Ovary (tissue), 7 donors: ENCODE measurements at regions not wholly inside any gene's neighbourhood (a gene's known extent, or its start where the extent isn't known, plus 50 kb on each side); places are given as distances from the start of the nearest gene placed in this dataset.
A peak's percentile ranks its signal among the peaks of the same experiment; 100 is the strongest.

ENCODE experiments used
- DNase-seq, 5 donors: peaks; one replicate each; pipeline ENCODE4 v3.0.0-alpha.2; 2019 to 2020
- H3K27ac ChIP-seq, 2 donors: fragments of 200-600 bp; one replicate each; pipeline versions ENCODE4 v1.5.1 to v1.8.0; 2019 to 2022
- H3K27me3 ChIP-seq: fragments of 200-600 bp; one replicate; pipeline ENCODE4 v1.8.0; 2022
- H3K36me3 ChIP-seq: fragments of 200-600 bp; sonication (generic); one replicate; pipeline ENCODE4 v1.5.1; 2019
- H3K4me1 ChIP-seq: one replicate; pipeline ENCODE4 v1.8.1; 2013; ENCODE audit warnings: mild to moderate bottlenecking, moderate library complexity; ENCODE audit not compliant: insufficient read depth
- H3K4me3 ChIP-seq: fragments of 200-600 bp; sonication (generic); one replicate; pipeline ENCODE4 v1.5.1; 2017
- H3K9me3 ChIP-seq, 2 donors: fragments of 200-600 bp in 1 of 2; sonication (generic) in 1 of 2; one replicate each; pipeline versions ENCODE4 v1.5.1 to v1.8.1; 2013 to 2019; ENCODE audit warnings: mild to moderate bottlenecking in 1 of 2, moderate library complexity in 1 of 2
- EP300 ChIP-seq: sonication (generic); formaldehyde crosslinking; IDR thresholded peaks from one replicate; pipeline ENCODE4 v1.6.1; 2017; ENCODE audit warnings: antibody characterized with exemption
- POLR2A ChIP-seq: fragments of 450-650 bp; IDR thresholded peaks from one replicate; pipeline ENCODE4 v1.6.1; 2017; ENCODE audit warnings: antibody characterized with exemption, mild to moderate bottlenecking, moderate library complexity
- WGBS, 3 donors: extraction: QIAGEN DNeasy Blood & Tissue Kit in 1 of 3; methylation state at CpG; one replicate each; pipeline versions ENCODE4 v1.1.5 to v1.1.7; 2013 to 2017; 5-methylcytosine and 5-hydroxymethylcytosine counted together
- intact Hi-C, 4 donors: fragments of 100-400 bp; cut with DNase I; formaldehyde crosslinking; loops; one replicate each; pipeline versions ENCODE4 v1.11.0 to v1.15.1; 2022 to 2023
- TF ChIP-seq, protein P1 (sequence below), 3 donors: fragments of 450-650 bp in 2 of 3; fragments of 200-600 bp in 1 of 3; IDR thresholded peaks; one replicate each; pipeline versions ENCODE4 v1.5.1 to v1.8.0; 2016 to 2022; ENCODE audit warnings: antibody characterized with exemption in 3 of 3, mild to moderate bottlenecking in 1 of 3
- donor health status: DM: no; HTN: no; CAD: no; lungs with moderate emphysema.
- donor health status: DM: no; HTN: no; CAD: no.
- donor health status: Bipolar disorder and iron deficiency.
- donor health status: DM: no; HTN: no; CAD: no.
- donor health status: DM: yes; HTN: yes; CAD: no.

DNA sequence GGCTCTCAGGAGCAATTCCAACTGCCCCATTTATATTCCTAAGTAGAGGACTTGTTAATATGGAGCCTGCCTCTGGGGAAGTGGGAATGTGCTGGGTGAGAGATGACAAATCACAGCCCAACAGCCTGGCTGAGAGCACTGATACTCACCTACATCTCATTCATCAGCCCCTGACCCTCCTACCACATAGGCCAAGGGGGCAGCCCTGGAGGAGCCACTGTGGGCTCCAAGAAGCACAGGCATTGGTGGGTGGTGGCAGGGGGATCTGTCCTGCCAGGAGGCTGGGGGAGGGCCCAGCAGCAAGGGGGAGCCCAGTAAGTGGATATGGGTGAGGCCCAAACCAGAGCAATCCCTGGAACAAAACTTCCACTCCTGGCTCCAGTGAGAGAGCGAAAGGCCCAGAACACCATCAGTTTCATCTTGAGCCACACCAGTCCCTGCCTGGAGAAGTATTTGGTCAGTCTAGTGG lies 79.7 kb downstream of the BUD13 start:
- intact Hi-C loops: loop anchor here in 1 of 4 donors (10.0 kb wide), 1 partner anchor 1358 kb away; no protein-coding TSS in a partner anchor
- no peaks in the 10 kb centered on the region for H3K4me1 ChIP-seq

DNA sequence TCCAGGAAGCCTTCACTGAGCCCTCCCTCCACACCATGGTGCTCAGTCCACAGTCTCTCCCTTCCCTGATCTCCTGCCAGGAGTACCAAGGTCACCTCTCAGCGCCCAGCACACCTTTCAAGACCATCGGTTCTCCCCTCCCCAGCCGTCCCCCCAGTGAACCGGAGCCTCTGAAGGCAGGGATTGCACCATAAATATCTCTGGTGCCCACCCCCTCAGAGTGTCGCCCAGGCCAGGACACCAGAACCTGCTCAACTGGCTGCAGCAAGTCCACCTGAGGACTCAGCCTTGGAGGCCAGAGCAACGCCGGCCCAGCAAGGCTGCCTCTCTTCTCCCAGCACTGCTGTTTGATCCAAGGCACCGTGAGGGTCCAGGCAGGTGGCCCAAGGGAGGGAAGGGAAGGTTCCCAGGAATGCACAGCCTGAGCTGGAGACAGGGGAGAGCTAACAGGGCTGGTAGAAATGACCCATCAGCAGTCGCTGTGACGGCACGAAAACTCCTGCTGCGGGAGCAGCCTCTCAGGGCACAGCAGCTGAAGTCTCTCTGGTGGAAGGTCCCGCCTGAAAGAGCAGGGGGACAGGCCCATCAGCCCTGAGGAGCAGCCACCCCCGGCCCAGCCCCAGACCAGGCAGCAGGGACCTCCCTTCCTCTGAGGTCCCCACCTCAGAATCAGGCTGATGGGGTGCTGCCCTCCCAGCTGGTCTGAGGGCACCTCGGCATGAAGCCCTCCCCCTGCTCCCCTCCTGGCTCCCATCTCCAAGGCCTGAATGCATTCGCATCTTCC lies 80.3 kb downstream of the BUD13 start:
- H3K27me3 ChIP-seq: no peaks in the 10 kb centered on the region
- no peak overlapping the region for H3K27ac ChIP-seq
- no peak overlapping the region for H3K4me3 ChIP-seq
- intact Hi-C loops: loop anchor here in 1 of 4 donors (10.0 kb wide), 1 partner anchor 1358 kb away; no protein-coding TSS in a partner anchor
- H3K9me3 ChIP-seq: no peaks in the 10 kb centered on the region
- 59 to 63% (median 61%) methylated on average over 16 of the region's 16 CpGs for WGBS, 3 donors
- DNase-seq: no peak
- TF ChIP-seq, protein P1, sequence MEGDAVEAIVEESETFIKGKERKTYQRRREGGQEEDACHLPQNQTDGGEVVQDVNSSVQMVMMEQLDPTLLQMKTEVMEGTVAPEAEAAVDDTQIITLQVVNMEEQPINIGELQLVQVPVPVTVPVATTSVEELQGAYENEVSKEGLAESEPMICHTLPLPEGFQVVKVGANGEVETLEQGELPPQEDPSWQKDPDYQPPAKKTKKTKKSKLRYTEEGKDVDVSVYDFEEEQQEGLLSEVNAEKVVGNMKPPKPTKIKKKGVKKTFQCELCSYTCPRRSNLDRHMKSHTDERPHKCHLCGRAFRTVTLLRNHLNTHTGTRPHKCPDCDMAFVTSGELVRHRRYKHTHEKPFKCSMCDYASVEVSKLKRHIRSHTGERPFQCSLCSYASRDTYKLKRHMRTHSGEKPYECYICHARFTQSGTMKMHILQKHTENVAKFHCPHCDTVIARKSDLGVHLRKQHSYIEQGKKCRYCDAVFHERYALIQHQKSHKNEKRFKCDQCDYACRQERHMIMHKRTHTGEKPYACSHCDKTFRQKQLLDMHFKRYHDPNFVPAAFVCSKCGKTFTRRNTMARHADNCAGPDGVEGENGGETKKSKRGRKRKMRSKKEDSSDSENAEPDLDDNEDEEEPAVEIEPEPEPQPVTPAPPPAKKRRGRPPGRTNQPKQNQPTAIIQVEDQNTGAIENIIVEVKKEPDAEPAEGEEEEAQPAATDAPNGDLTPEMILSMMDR (IDR thresholded peaks at IDR 0.05): no peak
- TF ChIP-seq POLR2A (no peak), EP300 (no peak)
- H3K36me3 ChIP-seq: no peaks in the 10 kb centered on the region
- no peaks in the 10 kb centered on the region for H3K4me1 ChIP-seq

More for the DNA sequence above, 79.7 kb downstream of the BUD13 start:
- no peak for DNase-seq
- Histone ChIP-seq H3K9me3 (no peaks in the 10 kb centered on the region), H3K27me3 (no peaks in the 10 kb centered on the region), H3K4me3 (no peak overlapping the region), H3K36me3 (no peaks in the 10 kb centered on the region), H3K27ac (no peak overlapping the region)
- TF ChIP-seq EP300 (no peak), POLR2A (no peak)
- TF ChIP-seq, protein P1 (IDR thresholded peaks at IDR 0.05): no peak
- 89 to 100% (median 89%) methylated on average over 1 of the region's 1 CpG for WGBS, 3 donors

- DNase-seq: peak; percentile 28 to 64 (median 40)
- TF ChIP-seq POLR2A (no peak), EP300 (no peak)
- TF ChIP-seq, protein P1 (IDR thresholded peaks at IDR 0.05): peak; percentile 37 to 75 (median 60)
- intact Hi-C loops: loop anchor here in 1 of 4 donors (10.0 kb wide), 1 partner anchor 1357 kb away; no protein-coding TSS in a partner anchor
Measured at GRCh38 chr11:116691771-116692177, 81.0 kb downstream of the BUD13 start.

GRCh38 chr11:116690611-116691010 lies 82.2 kb downstream of the BUD13 start:
- DNase-seq: no peak
- WGBS, 3 donors: 83 to 93% (median 86%) methylated on average over 9 of the region's 9 CpGs

More at GRCh38 chr11:116691771-116692177, 81.0 kb downstream of the BUD13 start:
- no peak overlapping the region for H3K27ac ChIP-seq
- H3K4me3 ChIP-seq: no peak overlapping the region
- H3K4me1 ChIP-seq: no peaks in the 10 kb centered on the region
- 9 to 15% (median 11%) methylated on average over 10 of the region's 10 CpGs for WGBS, 3 donors
- no peaks in the 10 kb centered on the region for H3K36me3 ChIP-seq
- H3K9me3 ChIP-seq: no peaks in the 10 kb centered on the region
- H3K27me3 ChIP-seq: no peaks in the 10 kb centered on the region

More at GRCh38 chr11:116690611-116691010, 82.2 kb downstream of the BUD13 start:
- intact Hi-C loops: loop anchor here in 1 of 4 donors (10.0 kb wide), 1 partner anchor 1356 kb away; no protein-coding TSS in a partner anchor
- Histone ChIP-seq H3K27ac (no peak overlapping the region), H3K36me3 (no peaks in the 10 kb centered on the region), H3K9me3 (no peaks in the 10 kb centered on the region), H3K27me3 (no peaks in the 10 kb centered on the region), H3K4me3 (no peak overlapping the region), H3K4me1 (no peaks in the 10 kb centered on the region)
- no peak for TF ChIP-seq POLR2A
- TF ChIP-seq EP300: no peak
- TF ChIP-seq, protein P1 (IDR thresholded peaks at IDR 0.05): no peak
